ENCODE measurements at regions not wholly inside any gene's neighbourhood (a gene's known extent, or its start where the extent isn't known, plus 50 kb on each side); places are given as distances from the start of the nearest gene placed in this dataset.

GRCh38 chr4:130064471-130064870 lies 968.5 kb downstream of the C4orf33 start:
- Histone ChIP-seq H3K4me1 (ENCODE audit: low read length) (no peaks in the 10 kb centered on the region), H3K9ac (ENCODE audit: low read length) (no peak overlapping the region), H3K79me2 (ENCODE audit: low read length) (no peaks in the 10 kb centered on the region), H3K36me3 (replicated peaks; ENCODE audit: low read depth, low read length) (no peaks in the 10 kb centered on the region), H3K27me3 (ENCODE audit: low read depth, low read length) (no peaks in the 10 kb centered on the region), H3K27ac (ENCODE audit: low read length) (no peak overlapping the region), H3K9me3 (ENCODE audit: insufficient read depth, low read length) (no peaks in the 10 kb centered on the region), H3K4me3 (ENCODE audit: low read length) (no peak overlapping the region), H3K4me2 (ENCODE audit: low read length) (no peak overlapping the region), H4K20me1 (ENCODE audit: insufficient read depth, low read length) (no peaks in the 10 kb centered on the region), H2AFZ (ENCODE audit: low read depth, low read length) (no peak overlapping the region)
- no peak for TF ChIP-seq EZH2phosphoT487 (IDR thresholded peaks at IDR 0.05; ENCODE audit: low read depth)
- no peak for TF ChIP-seq CTCF (IDR thresholded peaks at IDR 0.05; ENCODE audit: low read depth, low read length)

GRCh38 chr4:130067419-130067818 lies 971.5 kb downstream of the C4orf33 start:
- H3K27ac ChIP-seq (ENCODE audit: low read length), result no peak overlapping the region
- no peaks in the 10 kb centered on the region for H3K9me3 ChIP-seq (ENCODE audit: insufficient read depth, low read length)
- no peaks in the 10 kb centered on the region for H3K79me2 ChIP-seq (ENCODE audit: low read length)
- no peaks in the 10 kb centered on the region for H3K4me1 ChIP-seq (ENCODE audit: low read length)
- no peaks in the 10 kb centered on the region for H4K20me1 ChIP-seq (ENCODE audit: insufficient read depth, low read length)
- H2AFZ ChIP-seq (ENCODE audit: low read depth, low read length), result no peak overlapping the region
- no peak overlapping the region for H3K9ac ChIP-seq (ENCODE audit: low read length)
- H3K4me2 ChIP-seq (ENCODE audit: low read length), result no peak overlapping the region
- no peaks in the 10 kb centered on the region for H3K36me3 ChIP-seq (replicated peaks; ENCODE audit: low read depth, low read length)
- no peaks in the 10 kb centered on the region for H3K27me3 ChIP-seq (ENCODE audit: low read depth, low read length)
- no peak for TF ChIP-seq CTCF (IDR thresholded peaks at IDR 0.05; ENCODE audit: low read depth, low read length)
- TF ChIP-seq EZH2phosphoT487 (IDR thresholded peaks at IDR 0.05; ENCODE audit: low read depth), result no peak
- no peak overlapping the region for H3K4me3 ChIP-seq (ENCODE audit: low read length)

- Histone ChIP-seq H3K4me1 (ENCODE audit: low read length) (peaks cover 2% of the 10 kb centered on the region), H2AFZ (ENCODE audit: low read depth, low read length) (no peak overlapping the region), H4K20me1 (ENCODE audit: insufficient read depth, low read length) (no peaks in the 10 kb centered on the region), H3K9ac (ENCODE audit: low read length) (no peak overlapping the region), H3K27ac (ENCODE audit: low read length) (no peak overlapping the region), H3K9me3 (ENCODE audit: insufficient read depth, low read length) (no peaks in the 10 kb centered on the region), H3K27me3 (ENCODE audit: low read depth, low read length) (no peaks in the 10 kb centered on the region), H3K4me2 (ENCODE audit: low read length) (no peak overlapping the region), H3K4me3 (ENCODE audit: low read length) (no peak overlapping the region), H3K36me3 (replicated peaks; ENCODE audit: low read depth, low read length) (no peaks in the 10 kb centered on the region), H3K79me2 (ENCODE audit: low read length) (no peaks in the 10 kb centered on the region)
- TF ChIP-seq CTCF (IDR thresholded peaks at IDR 0.05; ENCODE audit: low read depth, low read length), result no peak
- TF ChIP-seq EZH2phosphoT487 (IDR thresholded peaks at IDR 0.05; ENCODE audit: low read depth), result no peak
Measured at GRCh38 chr4:130068072-130068471, 972.1 kb downstream of the C4orf33 start.

- Histone ChIP-seq H3K27ac (ENCODE audit: low read length) (no peak overlapping the region), H3K9ac (ENCODE audit: low read length) (no peak overlapping the region), H4K20me1 (ENCODE audit: insufficient read depth, low read length) (no peaks in the 10 kb centered on the region), H2AFZ (ENCODE audit: low read depth, low read length) (no peak overlapping the region), H3K79me2 (ENCODE audit: low read length) (no peaks in the 10 kb centered on the region), H3K27me3 (ENCODE audit: low read depth, low read length) (no peaks in the 10 kb centered on the region), H3K9me3 (ENCODE audit: insufficient read depth, low read length) (no peaks in the 10 kb centered on the region; the same call in 1 of the 2 replicates), H3K4me2 (ENCODE audit: low read length) (no peak overlapping the region), H3K4me1 (ENCODE audit: low read length) (peaks cover 36% of the 10 kb centered on the region), H3K4me3 (ENCODE audit: low read length) (no peak overlapping the region), H3K36me3 (replicated peaks; ENCODE audit: low read depth, low read length) (no peaks in the 10 kb centered on the region)
- TF ChIP-seq CTCF (IDR thresholded peaks at IDR 0.05; ENCODE audit: low read depth, low read length), result no peak
- TF ChIP-seq EZH2phosphoT487 (IDR thresholded peaks at IDR 0.05; ENCODE audit: low read depth), result no peak
Measured at GRCh38 chr4:130071746-130072145, 975.8 kb downstream of the C4orf33 start.

All from OCI-LY3 (cell line).